ENCODE measurements at regions not wholly inside any gene's neighbourhood (a gene's known extent, or its start where the extent isn't known, plus 50 kb on each side); places are given as distances from the start of the nearest gene placed in this dataset.

DNA sequence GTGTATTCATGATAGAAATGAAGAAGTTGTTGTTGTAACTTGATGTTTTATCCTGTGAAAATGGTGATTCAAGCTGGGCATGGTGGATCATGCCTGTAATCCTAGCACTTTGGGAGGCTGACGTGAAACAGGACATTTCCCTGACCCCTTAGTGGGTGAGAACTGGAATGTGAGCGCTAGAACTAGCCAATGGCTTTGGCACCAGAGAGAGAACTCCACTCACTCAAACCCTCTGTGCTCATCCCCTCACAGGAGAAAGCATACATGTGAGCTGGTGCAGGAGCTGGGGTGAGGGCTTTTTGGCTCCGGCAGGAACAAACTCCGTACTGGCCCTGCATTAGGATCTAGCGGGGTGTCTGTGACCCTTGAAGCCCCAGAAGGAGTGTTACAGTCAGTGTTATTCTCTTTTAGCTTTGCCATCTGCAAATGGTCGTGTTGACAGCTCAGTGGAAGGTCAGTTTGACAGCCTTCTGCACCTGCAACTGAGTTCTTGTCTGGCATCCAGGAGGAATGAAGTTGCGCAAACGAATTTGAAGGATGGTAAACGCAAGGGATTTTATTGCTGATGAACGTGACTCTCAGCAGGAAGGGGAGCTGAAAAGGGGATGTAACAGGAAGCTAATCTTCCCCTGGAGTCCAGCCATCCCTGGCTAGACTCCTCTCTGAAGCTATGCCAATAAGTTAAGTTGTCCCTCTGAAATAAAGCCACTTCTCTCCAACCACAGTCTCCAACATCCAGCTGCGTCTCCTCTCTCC, 1016.6 kb upstream of the CADM2 start:
- H3K79me2 ChIP-seq (ENCODE audit: low read length): no peaks in the 10 kb centered on the region
- H3K9me2 ChIP-seq (replicated peaks; ENCODE audit: insufficient read depth, low read length): no peaks in the 10 kb centered on the region
- no peaks in the 10 kb centered on the region for H3F3A ChIP-seq (ENCODE audit: insufficient read depth, low read length)
- no peak overlapping the region for H2AFZ ChIP-seq (ENCODE audit: low read length)
- H3K27ac ChIP-seq (ENCODE audit: low read length): no peak overlapping the region
- H3K27me3 ChIP-seq (replicated peaks; ENCODE audit: insufficient read depth, low read length): no peaks in the 10 kb centered on the region
- H3K36me3 ChIP-seq (replicated peaks; ENCODE audit: insufficient read depth, low read length): no peaks in the 10 kb centered on the region
- H3K4me2 ChIP-seq (ENCODE audit: low read depth, low read length): no peak overlapping the region
- H3K4me1 ChIP-seq (ENCODE audit: low read length): no peaks in the 10 kb centered on the region
- H3K9ac ChIP-seq (ENCODE audit: low read length): no peak overlapping the region
- H4K20me1 ChIP-seq (ENCODE audit: insufficient read depth, low read length): no peaks in the 10 kb centered on the region
- TF ChIP-seq EZH2phosphoT487 (IDR thresholded peaks at IDR 0.05; ENCODE audit: low read length): no peak
- TF ChIP-seq CTCF (IDR thresholded peaks at IDR 0.05; ENCODE audit: low read length): no peak
- no peak for TF ChIP-seq EZH2 (optimal IDR thresholded peaks at IDR 0.05; ENCODE audit: low read depth, low read length)
- no peak for DNase-seq
- H3K9me3 ChIP-seq (replicated peaks; ENCODE audit: insufficient read depth, low read length): no peaks in the 10 kb centered on the region
- no peak overlapping the region for H3K4me3 ChIP-seq (ENCODE audit: low read length)

DNA sequence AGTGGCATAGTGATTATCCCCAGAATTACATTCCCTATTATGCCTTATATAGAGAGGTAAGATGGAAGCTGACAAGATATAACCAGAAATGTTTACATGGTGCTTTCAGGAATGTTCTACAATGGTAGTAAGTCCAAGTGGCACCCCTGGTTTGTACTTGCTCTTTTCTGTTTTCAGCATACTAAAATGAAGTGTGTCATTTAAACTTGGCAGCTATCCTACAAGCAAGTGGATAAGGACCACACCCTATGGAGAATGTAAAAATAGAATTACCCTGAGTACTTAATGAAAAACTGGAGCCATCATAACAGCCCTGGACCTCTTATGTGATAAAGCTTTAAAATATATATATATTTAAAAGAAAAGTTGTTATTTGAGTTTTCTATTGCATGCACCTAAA, 1012.7 kb upstream of the CADM2 start:
- Histone ChIP-seq H3K27ac (ENCODE audit: low read length) (no peak overlapping the region), H3K4me3 (ENCODE audit: low read length) (no peak overlapping the region), H3K4me1 (ENCODE audit: low read length) (no peaks in the 10 kb centered on the region), H2AFZ (ENCODE audit: low read length) (no peak overlapping the region), H3K36me3 (replicated peaks; ENCODE audit: insufficient read depth, low read length) (no peaks in the 10 kb centered on the region), H3K4me2 (ENCODE audit: low read depth, low read length) (no peak overlapping the region), H4K20me1 (ENCODE audit: insufficient read depth, low read length) (no peaks in the 10 kb centered on the region), H3K79me2 (ENCODE audit: low read length) (no peaks in the 10 kb centered on the region), H3K27me3 (replicated peaks; ENCODE audit: insufficient read depth, low read length) (no peaks in the 10 kb centered on the region), H3F3A (ENCODE audit: insufficient read depth, low read length) (no peaks in the 10 kb centered on the region), H3K9ac (ENCODE audit: low read length) (no peak overlapping the region), H3K9me2 (replicated peaks; ENCODE audit: insufficient read depth, low read length) (no peaks in the 10 kb centered on the region), H3K9me3 (replicated peaks; ENCODE audit: insufficient read depth, low read length) (no peaks in the 10 kb centered on the region)
- DNase-seq: no peak
- TF ChIP-seq EZH2phosphoT487 (IDR thresholded peaks at IDR 0.05; ENCODE audit: low read length) (no peak), CTCF (IDR thresholded peaks at IDR 0.05; ENCODE audit: low read length) (no peak), EZH2 (optimal IDR thresholded peaks at IDR 0.05; ENCODE audit: low read depth, low read length) (no peak)

GRCh38 chr3:83946554-83946953, 1012.2 kb upstream of the CADM2 start:
- Histone ChIP-seq H3K27me3 (replicated peaks; ENCODE audit: insufficient read depth, low read length) (no peaks in the 10 kb centered on the region), H3K79me2 (ENCODE audit: low read length) (no peaks in the 10 kb centered on the region), H3K9me3 (replicated peaks; ENCODE audit: insufficient read depth, low read length) (no peaks in the 10 kb centered on the region), H3K4me3 (ENCODE audit: low read length) (no peak overlapping the region), H3K36me3 (replicated peaks; ENCODE audit: insufficient read depth, low read length) (no peaks in the 10 kb centered on the region), H4K20me1 (ENCODE audit: insufficient read depth, low read length) (no peaks in the 10 kb centered on the region), H3K4me1 (ENCODE audit: low read length) (no peaks in the 10 kb centered on the region), H3K9ac (ENCODE audit: low read length) (no peak overlapping the region), H3K9me2 (replicated peaks; ENCODE audit: insufficient read depth, low read length) (no peaks in the 10 kb centered on the region), H2AFZ (ENCODE audit: low read length) (no peak overlapping the region), H3F3A (ENCODE audit: insufficient read depth, low read length) (no peaks in the 10 kb centered on the region), H3K27ac (ENCODE audit: low read length) (no peak overlapping the region), H3K4me2 (ENCODE audit: low read depth, low read length) (no peak overlapping the region)
- TF ChIP-seq EZH2phosphoT487 (IDR thresholded peaks at IDR 0.05; ENCODE audit: low read length): no peak
- TF ChIP-seq CTCF (IDR thresholded peaks at IDR 0.05; ENCODE audit: low read length): no peak
- no peak for TF ChIP-seq EZH2 (optimal IDR thresholded peaks at IDR 0.05; ENCODE audit: low read depth, low read length)
- no peak for DNase-seq
